SK-N-SH treated with all-trans-retinoic acid at 6 μM for 48 hours (cell line): ENCODE measurements at regions not wholly inside any gene's neighbourhood (a gene's known extent, or its start where the extent isn't known, plus 50 kb on each side); places are given as distances from the start of the nearest gene placed in this dataset.

Source experiments
- ARNTL ChIP-seq: fragments of 450-650 bp; formaldehyde crosslinking; IDR thresholded peaks from 2 replicates; pipeline ENCODE4 v1.5.0; 2020; ENCODE audit warnings: low read depth, mild to moderate bottlenecking, moderate library complexity, borderline replicate concordance
- CSDC2 ChIP-seq: fragments of 250-450 bp; sonication (Bioruptor Pico); IDR thresholded peaks from 2 replicates; pipeline ENCODE4 v1.5.0; 2020; ENCODE audit warnings: mild to moderate bottlenecking, moderate library complexity
- ESRRG ChIP-seq: fragments of 250-450 bp; sonication (Bioruptor Pico); IDR thresholded peaks from 2 replicates; pipeline ENCODE4 v1.6.1; 2021; ENCODE audit warnings: mild to moderate bottlenecking
- PPARA ChIP-seq: fragments of 250-450 bp; sonication (Bioruptor Pico); IDR thresholded peaks from 2 replicates; pipeline ENCODE4 v1.5.0; 2020; ENCODE audit warnings: mild to moderate bottlenecking, borderline replicate concordance
- RARB ChIP-seq: fragments of 250-450 bp; sonication (Bioruptor Pico); IDR thresholded peaks from 2 replicates; pipeline ENCODE4 v1.8.0; 2021; ENCODE audit warnings: mild to moderate bottlenecking, moderate library complexity
- TCF4 ChIP-seq: fragments of 250-450 bp; sonication (Bioruptor Pico); IDR thresholded peaks from 2 replicates; pipeline ENCODE4 v1.8.0; 2021; ENCODE audit warnings: mild to moderate bottlenecking, moderate library complexity, borderline replicate concordance
- ZC3H10 ChIP-seq: fragments of 250-450 bp; sonication (Bioruptor Pico); IDR thresholded peaks from 2 replicates; pipeline ENCODE4 v1.5.1; 2021; ENCODE audit warnings: mild to moderate bottlenecking, moderate library complexity
- ZNF8 ChIP-seq: fragments of 450-650 bp; formaldehyde crosslinking; IDR thresholded peaks from 2 replicates; pipeline ENCODE4 v1.5.0; 2020; ENCODE audit warnings: mild to moderate bottlenecking, moderate library complexity
- TF ChIP-seq, protein P1 (sequence below): fragments of 250-450 bp; sonication (Bioruptor Pico); IDR thresholded peaks from 2 replicates; pipeline ENCODE4 v1.8.0; 2021; ENCODE audit warnings: low read depth, mild to moderate bottlenecking, moderate library complexity, borderline replicate concordance
- TF ChIP-seq, protein P2 (sequence below): fragments of 250-450 bp; sonication (Bioruptor Pico); IDR thresholded peaks from 2 replicates; pipeline ENCODE4 v1.8.0; 2020; ENCODE audit warnings: mild to moderate bottlenecking, moderate library complexity, borderline replicate concordance

- TF ChIP-seq ZNF8 (CRISPR knock-in tag) (no peak), TCF4 (CRISPR knock-in tag) (no peak), ZC3H10 (CRISPR knock-in tag) (no peak), RARB (CRISPR knock-in tag) (no peak), ARNTL (CRISPR knock-in tag) (no peak), PPARA (CRISPR knock-in tag) (no peak), CSDC2 (no peak), ESRRG (CRISPR knock-in tag) (no peak)
- TF ChIP-seq, protein P1, sequence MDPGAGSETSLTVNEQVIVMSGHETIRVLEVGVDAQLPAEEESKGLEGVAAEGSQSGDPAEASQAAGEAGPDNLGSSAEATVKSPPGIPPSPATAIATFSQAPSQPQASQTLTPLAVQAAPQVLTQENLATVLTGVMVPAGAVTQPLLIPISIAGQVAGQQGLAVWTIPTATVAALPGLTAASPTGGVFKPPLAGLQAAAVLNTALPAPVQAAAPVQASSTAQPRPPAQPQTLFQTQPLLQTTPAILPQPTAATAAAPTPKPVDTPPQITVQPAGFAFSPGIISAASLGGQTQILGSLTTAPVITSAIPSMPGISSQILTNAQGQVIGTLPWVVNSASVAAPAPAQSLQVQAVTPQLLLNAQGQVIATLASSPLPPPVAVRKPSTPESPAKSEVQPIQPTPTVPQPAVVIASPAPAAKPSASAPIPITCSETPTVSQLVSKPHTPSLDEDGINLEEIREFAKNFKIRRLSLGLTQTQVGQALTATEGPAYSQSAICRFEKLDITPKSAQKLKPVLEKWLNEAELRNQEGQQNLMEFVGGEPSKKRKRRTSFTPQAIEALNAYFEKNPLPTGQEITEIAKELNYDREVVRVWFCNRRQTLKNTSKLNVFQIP (CRISPR knock-in tag) = no peak
- TF ChIP-seq, protein P2, sequence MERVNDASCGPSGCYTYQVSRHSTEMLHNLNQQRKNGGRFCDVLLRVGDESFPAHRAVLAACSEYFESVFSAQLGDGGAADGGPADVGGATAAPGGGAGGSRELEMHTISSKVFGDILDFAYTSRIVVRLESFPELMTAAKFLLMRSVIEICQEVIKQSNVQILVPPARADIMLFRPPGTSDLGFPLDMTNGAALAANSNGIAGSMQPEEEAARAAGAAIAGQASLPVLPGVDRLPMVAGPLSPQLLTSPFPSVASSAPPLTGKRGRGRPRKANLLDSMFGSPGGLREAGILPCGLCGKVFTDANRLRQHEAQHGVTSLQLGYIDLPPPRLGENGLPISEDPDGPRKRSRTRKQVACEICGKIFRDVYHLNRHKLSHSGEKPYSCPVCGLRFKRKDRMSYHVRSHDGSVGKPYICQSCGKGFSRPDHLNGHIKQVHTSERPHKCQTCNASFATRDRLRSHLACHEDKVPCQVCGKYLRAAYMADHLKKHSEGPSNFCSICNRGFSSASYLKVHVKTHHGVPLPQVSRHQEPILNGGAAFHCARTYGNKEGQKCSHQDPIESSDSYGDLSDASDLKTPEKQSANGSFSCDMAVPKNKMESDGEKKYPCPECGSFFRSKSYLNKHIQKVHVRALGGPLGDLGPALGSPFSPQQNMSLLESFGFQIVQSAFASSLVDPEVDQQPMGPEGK (CRISPR knock-in tag) = no peak
Observed at GRCh38 chr2:21376864-21377263, 253.1 kb downstream of the TDRD15 start.
